Pancreas (tissue), 10 donors: ENCODE measurements at regions not wholly inside any gene's neighbourhood (a gene's known extent, or its start where the extent isn't known, plus 50 kb on each side); places are given as distances from the start of the nearest gene placed in this dataset.
"Not testable (repeated sequence)": the region's sequence is repeated elsewhere in the genome, so short reads cannot be mapped to it uniquely, and the experiment has no call there.

Experiments
- ATAC-seq, 4 donors: fragments of 200-7000 bp; cut with Tn5 transposase; one replicate each; pipeline versions ENCODE4 v1.8.0 to v1.9.1; 2020; ENCODE audit warnings: mild to moderate bottlenecking in 4 of 4, moderate library complexity in 4 of 4
- DNase-seq, 6 donors: peaks; one replicate each; pipeline ENCODE4 v3.0.0-alpha.2; 2020
- FAIRE-seq: peaks from 2 replicates; lab custom pipeline; 2012; peaks lifted over from hg19 to GRCh38; lab: Jason Lieb, UNC
- H3K27ac ChIP-seq, 4 donors: fragments of 200-600 bp; sonication (generic); 1 replicate in 3 of 4; 2 replicates in 1 of 4; pipeline versions ENCODE4 v1.5.0 to v1.8.0; 2020
- H3K27me3 ChIP-seq, 4 donors: fragments of 200-600 bp; one replicate each; pipeline ENCODE4 v1.8.0; 2021
- H3K36me3 ChIP-seq, 3 donors: fragments of 200-600 bp; sonication (generic) in 1 of 3; one replicate each; pipeline versions ENCODE4 v1.5.0 to v1.8.0; 2020 to 2021
- H3K4me1 ChIP-seq, 3 donors: fragments of 200-600 bp; one replicate each; pipeline ENCODE4 v1.8.0; 2021
- H3K4me3 ChIP-seq, 4 donors: fragments of 200-600 bp; sonication (generic) in 2 of 4; one replicate each; pipeline versions ENCODE4 v1.5.0 to v1.8.0; 2020 to 2021
- H3K9me3 ChIP-seq, 4 donors: fragments of 200-600 bp; one replicate each; pipeline ENCODE4 v1.8.0; 2021
- CTCF ChIP-seq, 4 donors: fragments of 200-600 bp; sonication (generic) in 3 of 4; IDR thresholded peaks; one replicate each; pipeline versions ENCODE4 v1.5.0 to v1.8.0; 2021; ENCODE audit warnings: antibody characterized with exemption in 4 of 4
- WGBS, 2 donors: extraction: QIAGEN DNeasy Blood & Tissue Kit; methylation state at CpG; one replicate each; pipeline ENCODE4 v1.1.7; 2013; 5-methylcytosine and 5-hydroxymethylcytosine counted together
- intact Hi-C, 3 donors: fragments of 100-400 bp; cut with DNase I; formaldehyde crosslinking; loops; one replicate each; pipeline versions ENCODE4 v1.11.1 to v1.14.2; 2022
- donor health status: healthy with polysubstance abuse.
- donor health status: DM: no; HTN: no; CAD: no; lungs with moderate emphysema.
- donor health status: DM: no; HTN: no; CAD: no.
- donor health status: control.
- donor health status: control.
- donor health status: Bipolar disorder and iron deficiency.
- donor health status: DM: yes; HTN: yes; CAD: no.
- donor health status: DM: no; HTN: no; CAD: no.
- donor health status: DM: no; HTN: no; CAD: no.
- donor health status: DM: yes; HTN: yes; CAD: no.

GRCh38 chrX:3440981-3441380 is 94.5 kb upstream of the MXRA5 start:
- no peaks in the 10 kb centered on the region for H3K27me3 ChIP-seq
- H3K36me3 ChIP-seq, result no peaks in the 10 kb centered on the region
- H3K9me3 ChIP-seq, result no peaks in the 10 kb centered on the region
- H3K4me1 ChIP-seq, result no peaks in the 10 kb centered on the region
- no peak for DNase-seq
- intact Hi-C loops, result no loop called here
- H3K27ac ChIP-seq, result no peak overlapping the region
- H3K4me3 ChIP-seq, result no peak overlapping the region
- WGBS, 2 donors, result 86 to 95% methylated on average over 5 of the region's 5 CpGs
- FAIRE-seq, result no peak
- no peak for ATAC-seq
- no peak for TF ChIP-seq CTCF (IDR thresholded peaks at IDR 0.05)

- 94 to 97% methylated on average over 20 to 22 of the region's 25 CpGs for WGBS, 2 donors
- DNase-seq, intact Hi-C loops: not testable (repeated sequence)
These were observed 89.5 kb upstream of the MXRA5 start for GRCh38 chrX:3435916-3436315.

GRCh38 chrX:3435057-3435456 is 88.6 kb upstream of the MXRA5 start:
- Histone ChIP-seq H3K4me3 (no peak overlapping the region), H3K4me1 (no peaks in the 10 kb centered on the region), H3K27me3 (no peaks in the 10 kb centered on the region), H3K36me3 (no peaks in the 10 kb centered on the region), H3K9me3 (no peaks in the 10 kb centered on the region), H3K27ac (no peak overlapping the region)
- DNase-seq, result no peak
- FAIRE-seq, result no peak
- no peak for TF ChIP-seq CTCF (IDR thresholded peaks at IDR 0.05)
- peak; percentile 43 to 55 (median 46) for ATAC-seq
- intact Hi-C loops, result no loop called here
- WGBS, 2 donors, result 33 to 34% methylated on average over 6 of the region's 6 CpGs

More at GRCh38 chrX:3435916-3436315, 89.5 kb upstream of the MXRA5 start:
- not testable (repeated sequence) for H3K27me3 ChIP-seq, ATAC-seq, H3K4me1 ChIP-seq, H3K27ac ChIP-seq, H3K4me3 ChIP-seq, H3K9me3 ChIP-seq, FAIRE-seq, H3K36me3 ChIP-seq

GRCh38 chrX:3428792-3429191 is 82.3 kb upstream of the MXRA5 start:
- Histone ChIP-seq H3K27me3 (no peaks in the 10 kb centered on the region), H3K4me3 (no peak overlapping the region), H3K9me3 (no peaks in the 10 kb centered on the region), H3K4me1 (no peaks in the 10 kb centered on the region), H3K36me3 (no peaks in the 10 kb centered on the region), H3K27ac (no peak overlapping the region)
- ATAC-seq (peak in 1 of 4 donors; percentile 20), FAIRE-seq (no peak), DNase-seq (no peak)
- intact Hi-C loops, result no loop called here
- TF ChIP-seq CTCF (IDR thresholded peaks at IDR 0.05), result no peak
- WGBS, 2 donors, result 63 to 67% methylated on average over 2 of the region's 2 CpGs

GRCh38 chrX:3426552-3426951 is 80.1 kb upstream of the MXRA5 start:
- FAIRE-seq, result no peak
- H3K4me1 ChIP-seq, result no peaks in the 10 kb centered on the region
- no peak overlapping the region for H3K4me3 ChIP-seq
- 90 to 94% methylated on average over 2 of the region's 2 CpGs for WGBS, 2 donors
- H3K36me3 ChIP-seq, result no peaks in the 10 kb centered on the region
- no peak for TF ChIP-seq CTCF (IDR thresholded peaks at IDR 0.05)
- no peak for DNase-seq
- no peak for ATAC-seq
- intact Hi-C loops, result no loop called here
- no peak overlapping the region for H3K27ac ChIP-seq
- H3K9me3 ChIP-seq, result no peaks in the 10 kb centered on the region
- no peaks in the 10 kb centered on the region for H3K27me3 ChIP-seq
